ENCODE measurements at regions not wholly inside any gene's neighbourhood (a gene's known extent, or its start where the extent isn't known, plus 50 kb on each side); places are given as distances from the start of the nearest gene placed in this dataset.

DNA sequence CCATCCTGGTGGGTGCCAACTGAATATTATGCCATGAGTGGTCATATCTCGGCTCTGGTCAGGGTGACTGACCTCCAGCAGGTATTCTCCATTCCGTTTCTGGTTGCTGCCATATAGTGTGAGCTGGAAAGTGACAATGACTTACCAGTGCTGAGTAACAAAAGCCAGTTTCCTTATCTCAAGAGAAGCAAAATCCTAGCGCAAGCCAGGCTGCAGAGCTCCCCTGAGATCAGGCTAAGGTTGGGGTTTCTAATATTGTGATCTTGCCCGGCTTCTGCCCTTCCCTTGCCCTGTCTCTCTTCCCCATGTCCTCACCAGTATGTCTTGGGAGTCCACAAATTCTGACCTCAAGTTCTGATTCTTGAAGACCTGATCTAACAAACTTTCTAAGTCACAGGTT, 271.3 kb upstream of the SPTLC3 start (continued):
- TF ChIP-seq, protein P1, sequence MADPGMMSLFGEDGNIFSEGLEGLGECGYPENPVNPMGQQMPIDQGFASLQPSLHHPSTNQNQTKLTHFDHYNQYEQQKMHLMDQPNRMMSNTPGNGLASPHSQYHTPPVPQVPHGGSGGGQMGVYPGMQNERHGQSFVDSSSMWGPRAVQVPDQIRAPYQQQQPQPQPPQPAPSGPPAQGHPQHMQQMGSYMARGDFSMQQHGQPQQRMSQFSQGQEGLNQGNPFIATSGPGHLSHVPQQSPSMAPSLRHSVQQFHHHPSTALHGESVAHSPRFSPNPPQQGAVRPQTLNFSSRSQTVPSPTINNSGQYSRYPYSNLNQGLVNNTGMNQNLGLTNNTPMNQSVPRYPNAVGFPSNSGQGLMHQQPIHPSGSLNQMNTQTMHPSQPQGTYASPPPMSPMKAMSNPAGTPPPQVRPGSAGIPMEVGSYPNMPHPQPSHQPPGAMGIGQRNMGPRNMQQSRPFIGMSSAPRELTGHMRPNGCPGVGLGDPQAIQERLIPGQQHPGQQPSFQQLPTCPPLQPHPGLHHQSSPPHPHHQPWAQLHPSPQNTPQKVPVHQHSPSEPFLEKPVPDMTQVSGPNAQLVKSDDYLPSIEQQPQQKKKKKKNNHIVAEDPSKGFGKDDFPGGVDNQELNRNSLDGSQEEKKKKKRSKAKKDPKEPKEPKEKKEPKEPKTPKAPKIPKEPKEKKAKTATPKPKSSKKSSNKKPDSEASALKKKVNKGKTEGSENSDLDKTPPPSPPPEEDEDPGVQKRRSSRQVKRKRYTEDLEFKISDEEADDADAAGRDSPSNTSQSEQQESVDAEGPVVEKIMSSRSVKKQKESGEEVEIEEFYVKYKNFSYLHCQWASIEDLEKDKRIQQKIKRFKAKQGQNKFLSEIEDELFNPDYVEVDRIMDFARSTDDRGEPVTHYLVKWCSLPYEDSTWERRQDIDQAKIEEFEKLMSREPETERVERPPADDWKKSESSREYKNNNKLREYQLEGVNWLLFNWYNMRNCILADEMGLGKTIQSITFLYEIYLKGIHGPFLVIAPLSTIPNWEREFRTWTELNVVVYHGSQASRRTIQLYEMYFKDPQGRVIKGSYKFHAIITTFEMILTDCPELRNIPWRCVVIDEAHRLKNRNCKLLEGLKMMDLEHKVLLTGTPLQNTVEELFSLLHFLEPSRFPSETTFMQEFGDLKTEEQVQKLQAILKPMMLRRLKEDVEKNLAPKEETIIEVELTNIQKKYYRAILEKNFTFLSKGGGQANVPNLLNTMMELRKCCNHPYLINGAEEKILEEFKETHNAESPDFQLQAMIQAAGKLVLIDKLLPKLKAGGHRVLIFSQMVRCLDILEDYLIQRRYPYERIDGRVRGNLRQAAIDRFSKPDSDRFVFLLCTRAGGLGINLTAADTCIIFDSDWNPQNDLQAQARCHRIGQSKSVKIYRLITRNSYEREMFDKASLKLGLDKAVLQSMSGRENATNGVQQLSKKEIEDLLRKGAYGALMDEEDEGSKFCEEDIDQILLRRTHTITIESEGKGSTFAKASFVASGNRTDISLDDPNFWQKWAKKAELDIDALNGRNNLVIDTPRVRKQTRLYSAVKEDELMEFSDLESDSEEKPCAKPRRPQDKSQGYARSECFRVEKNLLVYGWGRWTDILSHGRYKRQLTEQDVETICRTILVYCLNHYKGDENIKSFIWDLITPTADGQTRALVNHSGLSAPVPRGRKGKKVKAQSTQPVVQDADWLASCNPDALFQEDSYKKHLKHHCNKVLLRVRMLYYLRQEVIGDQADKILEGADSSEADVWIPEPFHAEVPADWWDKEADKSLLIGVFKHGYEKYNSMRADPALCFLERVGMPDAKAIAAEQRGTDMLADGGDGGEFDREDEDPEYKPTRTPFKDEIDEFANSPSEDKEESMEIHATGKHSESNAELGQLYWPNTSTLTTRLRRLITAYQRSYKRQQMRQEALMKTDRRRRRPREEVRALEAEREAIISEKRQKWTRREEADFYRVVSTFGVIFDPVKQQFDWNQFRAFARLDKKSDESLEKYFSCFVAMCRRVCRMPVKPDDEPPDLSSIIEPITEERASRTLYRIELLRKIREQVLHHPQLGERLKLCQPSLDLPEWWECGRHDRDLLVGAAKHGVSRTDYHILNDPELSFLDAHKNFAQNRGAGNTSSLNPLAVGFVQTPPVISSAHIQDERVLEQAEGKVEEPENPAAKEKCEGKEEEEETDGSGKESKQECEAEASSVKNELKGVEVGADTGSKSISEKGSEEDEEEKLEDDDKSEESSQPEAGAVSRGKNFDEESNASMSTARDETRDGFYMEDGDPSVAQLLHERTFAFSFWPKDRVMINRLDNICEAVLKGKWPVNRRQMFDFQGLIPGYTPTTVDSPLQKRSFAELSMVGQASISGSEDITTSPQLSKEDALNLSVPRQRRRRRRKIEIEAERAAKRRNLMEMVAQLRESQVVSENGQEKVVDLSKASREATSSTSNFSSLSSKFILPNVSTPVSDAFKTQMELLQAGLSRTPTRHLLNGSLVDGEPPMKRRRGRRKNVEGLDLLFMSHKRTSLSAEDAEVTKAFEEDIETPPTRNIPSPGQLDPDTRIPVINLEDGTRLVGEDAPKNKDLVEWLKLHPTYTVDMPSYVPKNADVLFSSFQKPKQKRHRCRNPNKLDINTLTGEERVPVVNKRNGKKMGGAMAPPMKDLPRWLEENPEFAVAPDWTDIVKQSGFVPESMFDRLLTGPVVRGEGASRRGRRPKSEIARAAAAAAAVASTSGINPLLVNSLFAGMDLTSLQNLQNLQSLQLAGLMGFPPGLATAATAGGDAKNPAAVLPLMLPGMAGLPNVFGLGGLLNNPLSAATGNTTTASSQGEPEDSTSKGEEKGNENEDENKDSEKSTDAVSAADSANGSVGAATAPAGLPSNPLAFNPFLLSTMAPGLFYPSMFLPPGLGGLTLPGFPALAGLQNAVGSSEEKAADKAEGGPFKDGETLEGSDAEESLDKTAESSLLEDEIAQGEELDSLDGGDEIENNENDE (IDR thresholded peaks at IDR 0.05; ENCODE audit: insufficient replicate concordance, low read length), result no peak
- TF ChIP-seq SP2 (IDR thresholded peaks at IDR 0.05; ENCODE audit: low read length) (no peak), CHD1 (IDR thresholded peaks at IDR 0.05; ENCODE audit: low read depth, low read length) (no peak), GTF2F1 (IDR thresholded peaks at IDR 0.05; ENCODE audit: borderline replicate concordance, low read depth, low read length) (no peak), SRF (IDR thresholded peaks at IDR 0.05; ENCODE audit: low read depth, low read length) (no peak), NRF1 (IDR thresholded peaks at IDR 0.05; ENCODE audit: low read depth, low read length) (no peak), JUN (IDR thresholded peaks at IDR 0.05; ENCODE audit: low read depth, low read length) (no peak), POLR2A (IDR thresholded peaks at IDR 0.05; ENCODE audit: control extremely low read depth in 1 of 2, low read depth in 2 of 2, low read length in 2 of 2) (no peak), SP1 (IDR thresholded peaks at IDR 0.05; ENCODE audit: low read depth, low read length) (no peak)
- TF ChIP-seq, protein P2, sequence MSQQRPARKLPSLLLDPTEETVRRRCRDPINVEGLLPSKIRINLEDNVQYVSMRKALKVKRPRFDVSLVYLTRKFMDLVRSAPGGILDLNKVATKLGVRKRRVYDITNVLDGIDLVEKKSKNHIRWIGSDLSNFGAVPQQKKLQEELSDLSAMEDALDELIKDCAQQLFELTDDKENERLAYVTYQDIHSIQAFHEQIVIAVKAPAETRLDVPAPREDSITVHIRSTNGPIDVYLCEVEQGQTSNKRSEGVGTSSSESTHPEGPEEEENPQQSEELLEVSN (IDR thresholded peaks at IDR 0.05), result no peak

Data from H1 (cell line).